ENCODE measurements at regions not wholly inside any gene's neighbourhood (a gene's known extent, or its start where the extent isn't known, plus 50 kb on each side); places are given as distances from the start of the nearest gene placed in this dataset.

DNA sequence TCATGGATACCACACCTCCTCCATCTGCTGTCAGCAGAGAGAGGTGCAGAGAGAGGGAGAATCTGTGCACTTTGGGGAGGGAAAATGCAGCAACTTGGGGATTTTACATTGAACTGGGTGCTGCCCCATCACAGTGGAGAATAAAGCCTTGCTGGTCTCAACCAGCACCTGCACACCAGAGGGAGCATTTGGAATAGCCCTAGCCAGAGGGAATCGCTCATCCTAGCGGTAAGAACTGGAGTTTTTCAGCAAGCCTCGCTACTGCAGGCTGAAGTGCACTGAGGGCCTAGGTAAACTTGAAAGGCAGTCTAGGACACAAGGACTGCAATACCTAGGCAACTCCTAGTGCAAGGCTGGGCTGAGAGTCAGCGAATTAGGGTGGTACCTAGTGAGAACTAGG, 148.7 kb downstream of the KDR start:
- Histone ChIP-seq H3K4me3 (ENCODE audit: low read depth in 2 of 2, low read length in 2 of 2) (no peak overlapping the region), H3K36me3 (ENCODE audit: control insufficient read depth, insufficient read depth, low read length) (no peaks in the 10 kb centered on the region), H3K9me3 (ENCODE audit: control insufficient read depth, insufficient read depth, low read depth, low read length) (no peaks in the 10 kb centered on the region), H3K27ac (ENCODE audit: low read length) (no peak overlapping the region), H3K27me3 (ENCODE audit: control insufficient read depth, insufficient read depth, low read length) (no peaks in the 10 kb centered on the region), H3K4me1 (ENCODE audit: control insufficient read depth, insufficient read depth, low read length) (no peaks in the 10 kb centered on the region)
- ChIA-PET CTCF (no interaction called here), POLR2A (no interaction called here)
- no peak for DNase-seq (ENCODE audit: low read depth, low spot score)
- BruUV-seq (replicated peaks): no TSS peak
- intact Hi-C loops (cut with micrococcal nuclease; ENCODE audit: unreplicated experiment): no loop called here
- peak; percentile 28 for TF ChIP-seq CTCF (IDR thresholded peaks at IDR 0.05)
- TF ChIP-seq SIN3A (IDR thresholded peaks at IDR 0.05; ENCODE audit: borderline replicate concordance, insufficient read depth, low read depth, low read length): no peak
- no peak for TF ChIP-seq REST (IDR thresholded peaks at IDR 0.05; ENCODE audit: insufficient read depth in 1 of 2, low read depth in 2 of 2, low read length in 1 of 2)
- no peak for TF ChIP-seq TCF7L2 (IDR thresholded peaks at IDR 0.05; ENCODE audit: low read depth, low read length)
- TF ChIP-seq POLR2AphosphoS5 (IDR thresholded peaks at IDR 0.05; ENCODE audit: low read depth, low read length): no peak
- no peak; the same call in 1 of the 2 replicates for ATAC-seq
- in situ Hi-C loops (cut with HindIII; ENCODE audit: low pct_unique_long_range_greater_than_20kb, low sequenced_read_pairs): no loop called here

DNA sequence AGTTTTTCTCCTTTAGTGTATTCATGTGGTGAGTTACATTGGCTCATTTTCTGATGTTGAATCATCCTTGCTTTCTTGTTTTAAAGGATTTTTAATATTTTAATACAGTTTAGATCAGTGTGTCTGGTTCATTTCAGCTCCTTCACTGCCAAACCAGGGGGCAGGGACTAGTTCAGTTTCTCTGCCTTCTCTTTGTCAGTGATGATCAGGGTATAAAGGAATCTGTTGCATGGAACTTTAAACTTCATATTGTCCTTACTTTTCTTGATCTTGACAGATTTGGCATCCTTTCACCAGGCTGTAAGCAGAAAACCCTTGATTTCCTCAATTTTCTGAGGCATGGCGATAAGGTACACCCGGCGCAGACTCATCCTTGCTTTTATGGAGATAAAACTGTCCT, 149.4 kb downstream of the KDR start:
- CTCF ChIA-PET: no interaction called here
- in situ Hi-C loops (cut with HindIII; ENCODE audit: low pct_unique_long_range_greater_than_20kb, low sequenced_read_pairs): no loop called here
- intact Hi-C loops (cut with micrococcal nuclease; ENCODE audit: unreplicated experiment): no loop called here

More for the DNA sequence above, 149.4 kb downstream of the KDR start:
- H3K27ac ChIP-seq (ENCODE audit: low read length): no peak overlapping the region
- TF ChIP-seq SIN3A (IDR thresholded peaks at IDR 0.05; ENCODE audit: borderline replicate concordance, insufficient read depth, low read depth, low read length) (no peak), POLR2AphosphoS5 (IDR thresholded peaks at IDR 0.05; ENCODE audit: low read depth, low read length) (no peak), REST (IDR thresholded peaks at IDR 0.05; ENCODE audit: insufficient read depth in 1 of 2, low read depth in 2 of 2, low read length in 1 of 2) (no peak), TCF7L2 (IDR thresholded peaks at IDR 0.05; ENCODE audit: low read depth, low read length) (no peak), CTCF (IDR thresholded peaks at IDR 0.05) (no peak)
- no peaks in the 10 kb centered on the region for H3K27me3 ChIP-seq (ENCODE audit: control insufficient read depth, insufficient read depth, low read length)
- DNase-seq (ENCODE audit: low read depth, low spot score): no peak
- no peaks in the 10 kb centered on the region for H3K4me1 ChIP-seq (ENCODE audit: control insufficient read depth, insufficient read depth, low read length)
- no peak overlapping the region for H3K4me3 ChIP-seq (ENCODE audit: low read depth in 2 of 2, low read length in 2 of 2)
- POLR2A ChIA-PET: no interaction called here
- no peak for ATAC-seq
- H3K36me3 ChIP-seq (ENCODE audit: control insufficient read depth, insufficient read depth, low read length): no peaks in the 10 kb centered on the region
- no TSS peak for BruUV-seq (replicated peaks)
- no peaks in the 10 kb centered on the region for H3K9me3 ChIP-seq (ENCODE audit: control insufficient read depth, insufficient read depth, low read depth, low read length)

Measured in Panc1 (cell line).